GM21390 (cell line): ENCODE measurements at regions not wholly inside any gene's neighbourhood (a gene's known extent, or its start where the extent isn't known, plus 50 kb on each side); places are given as distances from the start of the nearest gene placed in this dataset.
"Not testable (repeated sequence)": the region's sequence is repeated elsewhere in the genome, so short reads cannot be mapped to it uniquely, and the experiment has no call there.

Source experiments
- ATAC-seq: cut with Tn5 transposase; IDR thresholded peaks from one replicate; pipeline ENCODE4 v1.9.1; 2021; ENCODE audit not compliant: unreplicated experiment

DNA sequence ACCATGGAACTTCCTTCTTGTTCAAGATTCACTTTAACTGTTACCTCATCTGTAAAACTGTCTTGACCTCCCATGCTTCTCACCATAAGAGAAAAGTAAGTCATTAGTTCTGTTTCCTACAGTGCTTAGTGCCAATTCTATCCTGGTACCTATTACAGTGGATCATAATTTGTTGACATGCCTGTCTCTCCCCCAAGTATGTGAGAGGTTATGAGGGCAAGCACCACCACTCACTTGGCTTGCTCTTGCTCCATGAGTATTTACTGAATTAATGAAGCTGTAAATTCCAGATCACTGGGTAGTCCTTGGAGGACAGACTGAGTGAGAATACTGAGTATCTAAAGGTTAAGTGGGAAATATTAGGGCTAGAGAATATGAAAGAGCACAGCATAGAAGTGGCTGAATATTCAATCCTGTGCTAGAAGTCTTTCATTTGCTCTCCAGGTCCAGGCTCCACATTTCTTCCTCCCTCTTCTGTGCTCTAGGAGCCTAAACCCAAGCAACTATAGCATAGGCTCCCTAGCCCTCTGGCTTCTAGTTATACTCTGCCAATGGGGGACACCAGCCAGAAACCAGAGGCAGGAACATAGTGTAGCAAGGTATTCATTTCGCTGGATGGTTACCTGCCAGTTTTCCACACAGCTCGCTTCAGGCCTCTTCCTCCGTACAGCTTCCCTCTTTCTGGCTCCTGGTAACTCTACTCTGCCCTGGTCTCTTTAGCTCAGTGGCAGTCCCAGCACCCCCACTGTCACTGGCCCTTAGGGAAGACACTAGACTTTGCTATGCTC is 118.2 kb upstream of the SLC5A12 start:
- no peak for ATAC-seq

DNA sequence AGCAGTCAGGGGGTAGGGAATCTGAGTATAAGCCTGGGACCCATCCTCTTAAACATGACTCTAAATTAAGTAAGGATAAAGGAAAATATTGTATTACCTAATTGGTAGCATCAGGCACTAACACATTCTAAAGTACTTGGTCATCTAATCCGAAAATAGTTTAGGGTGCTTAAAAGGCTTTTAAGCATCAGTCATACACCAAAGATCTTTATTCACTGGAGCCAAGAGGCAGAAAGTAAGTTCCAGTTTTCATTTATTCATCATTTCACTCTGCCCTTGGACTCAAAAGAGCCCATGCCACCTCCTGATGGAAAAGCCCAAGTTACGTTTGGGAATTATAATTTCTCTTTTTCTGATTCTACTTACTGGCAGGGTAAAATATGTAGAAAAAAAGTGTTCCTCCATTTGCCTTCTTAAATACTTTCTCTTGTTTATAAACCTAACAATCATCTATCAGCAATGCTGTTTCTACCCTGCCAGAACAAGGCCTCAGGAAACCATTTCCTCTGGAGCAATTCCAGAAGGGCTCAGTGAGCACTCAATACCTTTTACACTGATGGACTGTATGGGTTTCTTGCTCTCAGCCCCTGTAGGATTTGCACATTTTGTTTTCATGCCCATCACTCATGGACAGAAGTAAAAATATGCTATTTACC is 120.1 kb upstream of the SLC5A12 start:
- ATAC-seq: no peak

DNA sequence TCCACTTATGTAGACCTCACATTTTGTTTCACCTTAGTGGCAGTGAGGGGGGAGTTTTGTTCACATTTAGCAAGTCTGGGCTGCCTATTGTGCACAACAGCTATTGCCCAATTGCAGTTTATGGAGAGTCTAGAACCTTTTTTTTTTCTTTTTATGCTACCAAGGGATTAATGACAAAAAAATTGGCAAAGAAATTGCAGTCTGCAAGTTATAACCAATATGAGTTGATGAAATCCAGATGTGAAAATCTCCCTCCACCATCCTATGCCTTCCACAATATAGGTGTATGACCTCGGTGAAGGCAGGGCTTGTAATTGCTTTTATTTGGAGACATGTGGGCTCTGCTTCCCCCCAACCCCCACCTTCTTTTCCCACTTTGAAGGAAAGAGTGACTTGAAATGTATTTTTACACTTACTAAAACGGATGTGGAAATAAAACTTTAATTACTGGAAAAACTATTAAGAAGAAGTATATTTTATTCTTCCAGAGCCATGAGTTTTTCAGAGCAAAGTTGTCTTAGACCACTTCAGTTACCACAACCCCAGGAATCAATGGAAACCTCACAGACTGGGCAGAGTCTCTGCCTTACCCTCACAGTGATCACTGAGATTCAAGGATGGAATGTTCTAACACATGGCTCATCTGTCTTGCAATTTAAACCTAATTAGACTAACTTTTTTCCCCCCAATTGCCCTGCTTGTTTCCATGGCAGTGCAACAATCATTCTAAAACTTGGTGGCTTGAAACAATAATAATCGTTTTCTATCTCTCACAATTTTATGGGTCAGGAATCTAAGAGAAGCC is 120.8 kb upstream of the SLC5A12 start:
- no peak for ATAC-seq

DNA sequence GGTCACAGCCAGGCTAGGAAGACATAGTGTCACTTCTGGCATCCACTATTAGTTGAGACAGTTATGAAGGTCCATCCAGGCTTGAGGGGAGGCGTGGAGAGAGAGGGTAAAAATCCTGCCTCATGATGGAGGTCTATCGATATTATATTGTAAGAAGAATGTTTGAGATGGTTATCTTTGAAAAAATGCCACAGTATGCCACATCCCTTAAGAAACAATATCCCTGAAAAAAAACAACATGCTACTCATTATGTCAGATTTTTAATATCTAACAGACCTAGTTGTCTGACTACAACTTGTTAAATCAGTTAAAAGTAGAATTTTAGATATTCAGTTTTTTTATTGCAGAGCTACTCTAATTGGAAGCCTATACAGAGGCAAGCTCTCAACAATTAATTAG is 121.7 kb upstream of the SLC5A12 start:
- ATAC-seq: no peak

DNA sequence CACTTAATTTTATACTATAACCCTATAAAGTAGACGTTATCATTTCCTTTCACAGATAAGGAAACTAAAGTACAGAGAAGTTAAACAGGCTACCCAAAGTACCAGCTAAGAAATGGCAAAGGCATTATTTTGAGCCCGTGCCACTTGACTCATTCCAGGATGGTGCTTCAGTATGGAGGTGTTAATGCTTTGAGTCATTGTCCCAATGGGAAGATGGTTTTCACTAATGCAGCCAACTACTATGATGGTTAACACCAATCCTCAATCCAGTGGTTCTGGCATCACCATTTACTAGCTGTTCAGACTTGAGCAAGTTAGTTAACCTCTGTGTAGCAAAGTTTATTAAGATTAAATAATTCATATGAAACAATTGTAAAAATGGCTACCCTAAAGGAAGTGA is 123.1 kb upstream of the SLC5A12 start:
- ATAC-seq: no peak

DNA sequence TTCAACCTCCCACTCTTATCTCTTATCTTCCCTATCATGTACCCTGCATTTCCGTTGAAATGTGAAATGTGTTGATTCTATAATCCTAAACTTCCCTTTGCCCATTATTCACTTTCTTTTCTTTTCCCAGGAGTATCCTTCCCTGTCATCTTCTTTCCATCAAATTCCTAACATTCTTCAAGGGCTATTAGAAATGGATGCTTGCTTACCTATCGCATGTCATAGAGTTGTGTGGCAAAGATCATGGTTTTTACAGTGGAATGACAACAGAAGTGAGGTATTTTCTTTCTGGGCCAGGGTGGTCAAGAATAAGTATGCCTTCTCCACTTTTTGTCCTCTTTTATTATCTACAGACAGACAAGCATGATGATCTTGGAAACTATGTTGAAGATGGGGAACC is 124.4 kb upstream of the SLC5A12 start:
- ATAC-seq: no peak

DNA sequence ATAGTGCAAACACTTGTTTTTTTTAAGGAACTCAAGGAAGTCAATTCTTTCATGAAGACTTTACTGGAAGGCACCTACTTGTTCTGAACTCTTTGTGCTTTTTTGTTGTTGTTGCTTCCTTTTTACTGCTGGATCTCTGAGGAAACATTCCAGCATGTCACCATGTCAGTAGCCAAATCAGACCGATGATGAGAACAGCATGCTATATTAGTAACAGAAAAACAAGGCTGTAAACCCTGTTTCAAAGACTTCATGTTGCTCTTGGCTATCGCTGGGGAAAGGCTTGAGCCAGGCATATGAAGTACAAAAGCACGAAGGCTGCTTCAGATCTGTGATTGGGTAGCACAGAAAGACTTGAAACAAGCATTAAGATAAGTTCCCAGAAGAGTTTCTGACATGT is 125.6 kb upstream of the SLC5A12 start:
- no peak for ATAC-seq

DNA sequence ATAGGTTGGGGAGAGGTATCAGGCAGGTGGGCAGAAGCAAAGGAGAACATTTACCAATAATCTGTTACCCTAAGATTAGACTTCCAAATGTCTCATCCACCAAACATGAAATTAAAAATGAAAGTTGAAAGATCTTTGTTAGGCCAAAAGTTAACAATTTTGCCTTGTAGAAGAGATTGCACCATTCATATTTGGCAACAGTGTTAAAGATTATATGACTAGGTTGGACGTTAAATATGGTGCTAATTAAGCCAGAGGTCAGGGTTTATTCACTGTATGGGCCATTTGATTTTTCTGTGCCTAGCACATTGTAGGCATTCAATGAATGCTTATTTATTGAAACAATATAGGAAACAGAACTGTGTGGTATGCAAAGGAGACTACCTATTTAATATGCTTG is 126.1 kb upstream of the SLC5A12 start:
- ATAC-seq: no peak

DNA sequence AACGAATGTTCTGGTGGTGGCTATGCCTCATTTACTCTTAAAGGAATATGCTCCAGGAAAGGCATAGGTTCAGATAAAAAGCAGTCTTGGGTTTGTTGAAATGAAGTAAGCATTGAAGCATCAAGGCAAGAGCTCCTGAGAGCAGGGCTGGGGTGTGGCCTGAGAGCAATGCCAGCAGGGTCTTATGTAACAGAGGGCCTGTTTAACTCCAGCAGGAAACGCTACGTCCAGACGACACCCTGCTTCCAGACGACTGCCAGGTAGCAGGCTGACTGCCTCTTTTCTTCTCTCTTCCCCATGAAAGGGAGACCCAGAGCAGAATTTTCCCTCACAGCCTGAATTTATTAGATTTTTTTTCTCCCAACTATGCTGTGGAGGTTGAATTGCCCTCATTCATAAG is 127.2 kb upstream of the SLC5A12 start:
- no peak for ATAC-seq

DNA sequence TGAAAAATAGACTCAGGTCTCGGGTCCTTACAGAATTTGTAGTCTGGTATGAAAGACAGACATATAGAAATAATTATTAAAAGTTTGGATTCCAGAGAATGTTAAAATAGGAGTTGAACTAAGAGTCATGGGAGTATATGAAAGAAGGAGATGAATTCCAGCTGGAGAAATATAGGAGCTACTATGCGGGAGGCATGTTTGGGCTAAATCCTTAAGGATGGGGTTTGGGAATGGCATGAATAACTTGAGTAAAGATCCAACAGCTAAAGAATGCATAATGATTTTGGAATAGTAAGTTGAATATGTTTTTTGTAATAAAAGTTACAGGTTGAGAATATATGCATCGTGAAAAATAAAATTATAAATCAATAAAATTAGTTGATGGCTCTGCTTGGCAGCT is 129.4 kb upstream of the SLC5A12 start:
- ATAC-seq: no peak

DNA sequence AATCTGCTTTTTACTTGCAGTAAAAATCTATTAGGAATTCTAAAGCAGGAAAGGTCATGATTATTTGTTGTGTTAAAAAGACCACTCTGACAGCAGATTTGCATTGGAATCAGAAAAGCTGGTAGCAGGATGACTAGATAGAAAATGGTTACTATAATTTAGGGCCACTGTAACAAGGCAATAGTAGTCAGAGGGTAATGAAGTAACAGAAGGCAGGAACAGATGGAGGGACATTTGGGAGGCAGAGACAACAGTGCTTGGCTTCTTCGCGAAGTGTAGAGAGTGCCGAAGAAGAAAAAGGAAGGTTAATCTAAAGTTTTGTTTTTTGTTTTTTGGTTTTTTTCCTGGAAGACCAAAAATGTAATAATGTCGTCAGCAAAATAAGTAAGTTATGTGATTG is 129.8 kb upstream of the SLC5A12 start:
- ATAC-seq: no peak

DNA sequence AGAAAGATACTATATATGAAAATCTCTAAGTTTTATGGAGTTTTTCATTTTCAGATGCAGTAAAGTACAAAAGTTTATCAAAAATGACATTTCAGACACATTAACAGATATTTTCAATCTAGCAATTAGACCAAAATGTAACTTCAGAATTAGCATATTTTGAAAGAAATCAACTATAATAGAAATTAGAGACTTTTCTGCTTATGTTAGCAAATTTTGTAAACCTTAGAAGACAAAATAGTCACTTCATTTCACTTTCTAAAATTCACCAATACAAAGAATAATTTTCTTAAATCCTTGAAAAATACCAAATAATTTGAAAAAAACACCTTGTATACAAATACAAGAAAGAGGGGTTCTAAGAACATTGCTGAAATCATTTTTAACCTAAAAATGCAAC is 135.8 kb upstream of the FIBIN start:
- ATAC-seq: no peak

DNA sequence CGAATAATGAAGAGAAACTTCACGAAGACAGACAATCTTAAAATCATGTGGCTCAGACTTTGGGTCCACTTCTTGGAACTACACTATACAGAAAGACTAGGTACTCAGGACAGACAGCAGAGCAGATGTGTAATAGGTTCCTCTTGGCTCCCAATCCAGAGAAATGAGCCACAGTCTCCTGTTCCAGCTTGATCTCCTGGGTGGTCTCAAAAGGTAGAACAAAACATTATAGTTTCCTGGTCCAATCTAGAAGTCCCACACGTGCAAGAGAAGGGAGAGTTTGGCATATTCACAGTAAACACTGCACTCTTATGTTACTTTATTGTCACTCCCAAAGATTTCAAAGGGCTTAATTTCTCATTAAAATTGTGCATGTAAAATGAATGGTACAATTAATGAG is 134.5 kb upstream of the FIBIN start:
- ATAC-seq: no peak

DNA sequence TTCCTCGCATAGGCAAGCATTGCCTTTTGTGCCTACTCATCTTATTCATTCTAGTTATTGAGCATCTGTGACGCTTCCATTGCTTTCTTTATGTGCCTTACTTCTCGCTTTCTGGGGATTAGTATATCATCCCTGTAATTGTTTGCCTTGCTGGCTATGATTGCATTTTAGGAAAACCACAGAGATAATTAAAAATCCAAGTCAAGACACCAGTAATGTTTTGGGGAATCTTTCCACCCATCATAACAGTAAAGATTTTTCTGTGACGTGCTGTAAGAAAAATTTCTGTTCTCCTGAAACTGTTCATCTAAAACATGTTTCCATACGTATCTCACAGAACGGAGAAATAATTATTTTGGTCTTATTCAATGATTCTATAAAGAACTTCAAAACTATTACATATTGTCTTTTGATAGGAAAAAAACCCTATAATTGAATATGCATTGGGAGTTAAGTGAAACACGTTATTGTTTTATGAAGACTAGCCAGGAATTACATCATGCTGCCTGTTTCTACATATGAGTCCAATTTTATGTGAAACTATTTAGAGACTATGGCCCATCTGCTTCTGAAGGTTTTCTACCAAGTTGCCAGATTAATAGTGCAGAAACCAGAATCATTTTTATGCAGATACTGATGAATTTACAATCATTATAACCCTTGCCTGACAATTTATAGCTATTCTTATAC is 133.7 kb upstream of the FIBIN start:
- ATAC-seq: no peak

DNA sequence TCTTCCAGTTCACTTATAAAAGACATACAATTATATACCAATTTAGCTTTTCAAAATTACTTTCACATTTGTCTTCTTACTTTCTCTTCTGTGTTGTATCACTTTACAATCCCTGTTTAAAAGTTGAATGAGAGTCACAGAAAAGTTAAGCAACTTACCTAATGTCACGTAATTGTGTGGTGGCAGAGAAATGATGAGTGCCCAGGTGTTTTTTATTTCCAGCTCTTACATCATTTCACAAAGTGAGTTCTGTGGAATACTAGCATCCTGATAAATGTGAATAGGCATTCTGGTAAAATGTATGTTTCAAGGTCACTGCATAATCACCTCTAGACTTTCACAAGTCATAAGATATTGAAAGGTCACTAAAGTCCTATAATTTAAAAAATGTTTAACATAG is 133.0 kb upstream of the FIBIN start:
- no peak for ATAC-seq

DNA sequence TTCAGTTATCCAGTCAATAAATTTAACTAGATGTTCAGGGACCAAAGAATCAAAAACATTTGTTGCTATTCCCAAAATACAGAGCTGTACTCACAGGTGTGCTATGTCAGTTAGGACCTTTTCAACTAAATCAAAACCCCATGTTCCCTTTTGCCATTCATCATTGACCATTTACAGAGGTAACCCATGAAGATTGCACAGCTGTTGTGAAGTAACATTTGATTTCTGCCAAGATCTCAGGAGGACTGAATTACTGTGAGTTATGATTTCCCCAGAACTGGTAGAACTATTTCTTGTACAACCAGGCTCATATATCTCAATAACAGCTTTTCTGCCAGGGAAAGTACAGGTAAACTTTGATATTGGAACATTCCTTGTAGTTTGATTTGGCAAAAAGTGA is 131.1 kb upstream of the FIBIN start:
- ATAC-seq: no peak

DNA sequence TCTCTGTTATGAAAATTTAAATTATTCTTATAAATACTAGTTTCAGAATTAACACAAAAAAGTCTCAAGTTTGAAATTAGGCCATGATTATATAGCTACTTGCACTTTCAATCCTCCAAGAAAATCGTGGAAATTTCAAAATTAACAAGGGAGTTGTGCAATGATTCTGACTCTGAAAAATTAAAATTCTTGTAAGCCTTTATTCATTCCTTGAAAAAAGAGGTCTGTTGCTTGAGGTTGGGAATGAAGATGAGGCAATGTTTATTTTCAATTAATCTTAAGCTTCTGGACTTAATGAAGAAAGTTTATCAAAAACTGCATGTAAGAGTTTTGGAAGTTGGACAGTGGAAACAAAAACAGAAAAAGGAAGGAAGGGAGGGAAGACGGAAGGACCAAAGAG is 128.2 kb upstream of the FIBIN start:
- no peak for ATAC-seq

DNA sequence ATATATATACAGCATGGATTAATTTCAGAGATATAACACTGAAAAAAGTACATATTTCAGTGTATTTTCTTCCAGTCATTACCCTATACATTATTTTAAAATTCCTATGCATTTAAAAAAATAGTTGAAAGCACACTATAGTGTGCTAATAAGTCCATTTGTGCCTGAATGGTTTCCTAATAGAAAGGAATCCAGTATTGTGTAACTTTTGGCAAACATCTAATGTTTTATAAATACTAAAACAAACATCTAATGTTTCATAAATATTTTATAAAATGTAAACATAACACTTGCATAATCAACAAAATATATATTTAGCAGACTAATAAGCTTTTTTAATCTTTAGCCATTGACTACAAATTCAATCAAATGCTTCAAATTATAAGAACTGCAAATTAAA is 126.6 kb upstream of the FIBIN start:
- no peak for ATAC-seq

DNA sequence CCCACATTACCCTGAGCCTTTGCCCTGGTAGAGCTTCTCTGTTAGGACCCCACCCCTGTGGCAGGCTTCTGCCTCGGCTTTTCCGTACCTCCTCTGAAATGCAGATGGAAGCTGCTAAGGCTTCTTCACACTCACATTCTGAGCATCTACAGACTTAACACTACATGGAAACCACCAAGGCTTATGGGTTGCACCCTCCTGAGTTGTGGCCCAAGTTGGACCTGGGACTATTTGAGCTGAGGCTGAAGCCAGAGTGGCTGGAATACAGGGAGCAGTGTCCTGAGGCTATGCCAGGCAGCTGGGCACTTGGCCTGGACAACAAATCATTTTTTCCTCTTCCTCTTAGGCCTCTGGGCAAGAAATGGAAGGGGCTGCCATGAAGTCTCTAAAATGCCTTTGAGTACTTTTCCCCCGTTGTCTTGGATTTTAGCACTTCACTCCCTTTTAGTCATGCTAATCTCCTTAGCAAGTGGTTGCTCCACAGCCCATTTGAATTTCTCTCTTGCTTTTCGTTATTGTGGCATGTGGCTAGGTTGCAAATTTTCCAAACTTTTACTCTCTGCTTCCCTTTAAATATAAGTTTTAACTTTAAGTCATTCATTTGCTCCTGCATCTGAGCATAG is 114.8 kb upstream of the FIBIN start:
- ATAC-seq: no peak

DNA sequence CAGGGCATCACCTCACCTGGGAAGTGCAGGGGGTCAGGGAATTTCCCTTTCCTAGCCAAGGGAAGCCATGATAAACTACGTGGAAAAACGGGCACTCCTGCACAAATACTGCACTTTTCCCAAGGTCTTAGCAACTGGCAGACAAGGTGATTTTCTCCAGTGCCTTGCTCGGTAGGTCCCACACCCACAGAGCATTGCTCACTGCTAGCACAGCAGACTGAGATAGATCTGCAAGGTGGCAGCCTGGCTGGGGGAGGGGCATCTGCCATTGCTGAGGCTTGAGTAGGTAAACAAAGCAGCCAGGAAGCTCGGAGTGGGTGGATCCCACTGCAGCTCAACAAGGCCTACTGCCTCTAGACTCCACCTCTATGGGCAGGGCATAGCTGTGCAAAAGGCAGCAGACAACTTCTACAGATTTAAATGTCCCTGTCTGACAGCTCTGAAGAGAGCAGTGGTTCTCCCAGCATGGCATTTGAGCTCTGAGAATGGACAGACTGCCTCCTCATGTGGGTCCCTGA is 111.5 kb upstream of the FIBIN start:
- not testable (repeated sequence) for ATAC-seq

DNA sequence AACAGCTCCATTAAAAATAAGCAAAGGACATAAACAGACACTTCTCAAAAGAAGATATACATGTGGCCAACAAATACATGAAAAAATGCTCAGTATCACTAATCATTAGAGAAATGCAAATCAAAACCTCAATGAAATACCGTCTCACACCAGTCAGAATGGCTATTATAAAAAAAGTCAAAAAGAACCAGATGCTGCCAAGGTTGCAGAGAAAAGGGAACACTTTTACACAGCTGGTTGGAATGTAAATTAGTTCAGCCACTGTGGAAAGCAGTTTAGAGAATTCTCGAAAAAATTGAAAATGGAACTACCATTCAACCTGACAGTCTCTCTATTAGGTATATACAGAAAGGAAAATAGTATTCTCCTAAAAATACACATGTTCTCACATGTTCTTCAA is 102.4 kb upstream of the FIBIN start:
- ATAC-seq: no peak
